GM12872 (cell line): ENCODE measurements at regions not wholly inside any gene's neighbourhood (a gene's known extent, or its start where the extent isn't known, plus 50 kb on each side); places are given as distances from the start of the nearest gene placed in this dataset.

Experiments used
- CTCF ChIP-seq: IDR thresholded peaks from 3 replicates; pipeline ENCODE4 v1.5.1; 2011; ENCODE audit warnings: low read depth, mild to moderate bottlenecking, low read length, moderate library complexity; ENCODE audit not compliant: insufficient read depth

DNA sequence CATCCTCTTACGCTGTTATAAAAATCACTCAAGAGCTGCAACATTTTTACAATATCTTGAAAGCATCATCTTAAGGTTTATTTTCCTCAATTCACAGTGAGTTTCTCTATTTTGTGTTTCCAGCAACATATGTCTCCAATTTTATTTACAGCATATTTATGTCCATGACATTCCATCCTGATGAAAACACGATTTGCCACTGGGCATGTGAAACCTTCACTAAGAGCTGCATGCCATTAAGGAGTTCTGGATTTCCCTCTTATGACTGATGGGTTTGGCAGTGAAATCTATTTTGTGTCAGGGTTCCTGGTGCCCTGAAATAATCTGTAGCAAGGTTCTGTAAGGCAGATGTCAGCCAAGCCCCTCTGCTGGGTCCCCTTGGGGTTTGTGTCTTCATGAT is 527.6 kb upstream of the KLF12 start:
- no peak for TF ChIP-seq CTCF

DNA sequence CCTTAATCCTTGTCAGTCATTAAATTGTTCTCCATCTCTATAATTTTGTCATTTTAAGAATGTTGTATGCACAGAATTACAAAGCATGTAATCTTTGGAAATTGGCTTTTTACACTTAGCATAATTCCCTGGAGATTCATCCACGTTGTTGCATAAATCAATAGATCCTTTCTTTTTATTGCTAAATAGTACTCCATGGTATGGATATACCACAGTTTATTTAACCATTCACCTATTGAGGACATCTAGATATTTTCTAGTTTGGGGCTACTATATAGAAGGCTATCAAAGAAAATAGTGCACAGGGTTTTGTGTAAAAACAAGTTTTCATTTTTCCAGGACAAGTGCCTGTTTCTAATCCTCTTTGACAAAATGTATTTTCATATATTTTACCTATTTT is 523.6 kb upstream of the KLF12 start:
- TF ChIP-seq CTCF: no peak

- TF ChIP-seq CTCF: no peak
These were observed 516.9 kb upstream of the KLF12 start for GRCh38 chr13:74651121-74651520.

- TF ChIP-seq CTCF: no peak
These were observed 513.8 kb upstream of the KLF12 start for GRCh38 chr13:74647991-74648390.

DNA sequence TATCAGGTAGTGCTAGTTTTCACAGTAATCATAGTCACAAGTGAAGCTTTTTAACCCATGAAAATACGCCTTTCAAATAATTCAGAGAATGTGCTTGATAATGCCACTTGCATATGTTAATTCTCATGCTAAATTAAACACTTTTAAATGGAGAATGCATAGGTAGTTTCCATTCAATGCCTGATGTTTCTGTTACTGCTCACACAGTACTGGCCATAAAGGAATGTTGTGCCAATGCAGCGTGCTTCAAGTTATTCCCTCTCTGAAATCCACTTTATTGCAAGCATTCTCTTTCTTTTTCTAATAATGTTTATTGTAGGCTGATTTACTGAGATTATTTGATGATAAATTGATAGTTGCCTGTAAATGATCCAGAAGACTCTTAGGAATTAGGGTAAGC is 513.0 kb upstream of the KLF12 start:
- TF ChIP-seq CTCF: no peak

DNA sequence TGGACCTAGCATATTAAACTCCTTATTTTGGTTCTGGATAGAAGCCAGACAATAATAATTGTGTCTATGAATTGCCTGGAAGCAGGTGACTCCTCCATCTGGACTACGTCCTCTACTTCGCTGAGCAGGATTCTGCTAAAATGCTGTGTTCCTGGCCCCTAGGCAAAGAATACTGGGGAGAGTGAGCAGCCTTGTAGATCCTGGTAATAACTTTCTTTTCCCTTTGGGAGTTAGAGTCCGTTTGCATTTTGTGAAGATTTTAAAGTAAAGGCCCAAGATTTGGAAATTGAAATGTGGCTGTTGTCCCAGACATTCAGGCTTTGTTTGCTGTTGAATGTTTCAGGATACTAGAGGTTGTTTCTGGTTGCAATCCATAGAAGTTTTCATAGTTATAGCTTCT is 511.9 kb upstream of the KLF12 start:
- TF ChIP-seq CTCF: no peak

DNA sequence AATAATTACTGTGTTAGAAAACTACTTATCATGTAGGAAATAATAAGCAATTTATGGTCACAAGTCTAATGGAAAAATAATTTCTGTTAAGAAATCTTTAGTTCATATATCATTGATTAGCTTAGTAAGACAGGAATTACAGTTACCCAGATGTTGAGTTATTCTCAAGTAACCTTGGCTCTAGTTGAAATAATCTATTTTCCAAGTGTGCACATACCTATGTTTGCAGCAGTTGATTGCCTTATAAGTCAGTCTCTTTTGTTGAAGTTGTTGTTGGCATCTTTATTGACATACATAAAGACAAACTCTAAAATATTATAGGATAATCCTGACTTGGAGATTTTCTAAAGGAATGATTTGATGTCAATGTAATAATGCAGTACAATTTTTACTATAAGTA is 511.4 kb upstream of the KLF12 start:
- no peak for TF ChIP-seq CTCF

DNA sequence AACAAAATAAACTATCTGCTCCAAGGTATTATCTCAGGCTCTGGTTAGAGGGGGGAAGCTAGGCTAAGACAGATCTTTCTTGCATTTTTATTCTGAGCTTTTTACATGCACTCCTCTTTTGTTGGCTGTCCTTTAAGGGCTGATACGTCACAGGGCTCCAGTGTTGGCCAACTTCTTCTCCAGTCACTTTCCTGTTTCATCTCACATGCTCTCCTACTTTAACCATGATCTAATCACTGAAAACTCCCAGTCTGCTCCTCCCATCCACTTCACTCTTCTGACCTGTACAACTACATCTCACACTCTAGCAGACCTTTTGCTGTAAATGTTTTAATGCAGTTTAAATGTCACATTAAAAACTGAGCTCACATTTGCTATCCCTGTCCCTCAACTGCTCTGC is 510.0 kb upstream of the KLF12 start:
- TF ChIP-seq CTCF: no peak
